H1 (cell line): ENCODE measurements at regions not wholly inside any gene's neighbourhood (a gene's known extent, or its start where the extent isn't known, plus 50 kb on each side); places are given as distances from the start of the nearest gene placed in this dataset.

ENCODE experiments used
- CTCF ChIA-PET: fragments of 300-600 bp; sonication (Branson Sonifier 250); formaldehyde crosslinking; loops from one replicate; lab custom pipeline; 2021; ENCODE audit not compliant: partially characterized antibody; lab: Charles Lee
- POLR2A ChIA-PET: fragments of 300-600 bp; sonication (Branson Sonifier 250); formaldehyde crosslinking; loops from one replicate; lab custom pipeline; 2021; ENCODE audit warnings: inconsistent platforms; ENCODE audit not compliant: partially characterized antibody; lab: Charles Lee
- DNase-seq, 2 experiments: peaks; one replicate each; pipeline versions ENCODE4 v3.0.0 to v3.0.0-alpha.2; 2010 to 2022; ENCODE audit warnings: low spot score in 2 of 2, low read depth in 1 of 2, mixed read lengths in 1 of 2
- FAIRE-seq: peaks from 2 replicates; lab custom pipeline; 2011; peaks lifted over from hg19 to GRCh38; lab: Jason Lieb, UNC
- H2AFZ ChIP-seq: 2 replicates; pipeline ENCODE4 v1.8.1; 2012; ENCODE audit warnings: low read length, inconsistent platforms
- H2AK5ac ChIP-seq: 2 replicates; pipeline ENCODE4 v1.6.1; 2013; ENCODE audit warnings: low read depth, low read length
- H2BK120ac ChIP-seq: replicated peaks from 2 replicates; pipeline ENCODE3; 2013; ENCODE audit warnings: low read depth, low read length, inconsistent platforms
- H2BK12ac ChIP-seq: 2 replicates; pipeline ENCODE4 v1.6.1; 2013; ENCODE audit warnings: low read depth, low read length
- H2BK15ac ChIP-seq: 2 replicates; pipeline ENCODE4 v1.6.1; 2013; ENCODE audit warnings: low read length
- H2BK20ac ChIP-seq: 2 replicates; pipeline ENCODE4 v1.6.1; 2013; ENCODE audit warnings: low read length
- H2BK5ac ChIP-seq: 2 replicates; pipeline ENCODE4 v1.6.1; 2013; ENCODE audit warnings: low read depth, low read length
- H3K14ac ChIP-seq: 2 replicates; pipeline ENCODE4 v1.6.1; 2013; ENCODE audit warnings: inconsistent platforms; ENCODE audit not compliant: insufficient read length
- H3K18ac ChIP-seq: 2 replicates; pipeline ENCODE4 v1.6.1; 2013; ENCODE audit warnings: low read length; ENCODE audit errors: extremely low read depth
- H3K23ac ChIP-seq: 2 replicates; pipeline ENCODE4 v1.6.1; 2013; ENCODE audit warnings: inconsistent platforms; ENCODE audit not compliant: insufficient read length
- H3K23me2 ChIP-seq: 2 replicates; pipeline ENCODE4 v1.6.1; 2013; ENCODE audit warnings: low read depth, low read length
- H3K27ac ChIP-seq: 2 replicates; pipeline ENCODE4 v1.6.1; 2011; ENCODE audit warnings: low read depth, low read length, inconsistent platforms
- H3K27me3 ChIP-seq, 4 experiments: replicated peaks in 1 of 4; 1 replicate in 1 of 4; 2 replicates in 3 of 4; pipeline versions ENCODE4 v1.6.1 to v1.8.1; 2011 to 2013; ENCODE audit warnings: low read length in 3 of 4, mild to moderate bottlenecking in 3 of 4, inconsistent platforms in 2 of 4, mixed read lengths in 2 of 4, moderate library complexity in 1 of 4; ENCODE audit not compliant: control insufficient read depth in 3 of 4, insufficient read depth in 3 of 4; ENCODE audit errors: extremely low read depth in 1 of 4
- H3K36me3 ChIP-seq, 4 experiments: 2 replicates each; pipeline versions ENCODE4 v1.6.1 to v1.8.1; 2011 to 2013; ENCODE audit warnings: mild to moderate bottlenecking in 4 of 4, low read length in 3 of 4, moderate library complexity in 2 of 4, control low read depth in 1 of 4, inconsistent platforms in 1 of 4; ENCODE audit not compliant: insufficient read depth in 4 of 4, control insufficient read depth in 2 of 4
- H3K4ac ChIP-seq: replicated peaks from 2 replicates; pipeline ENCODE3; 2013; ENCODE audit warnings: low read length, low read depth, mixed read lengths, inconsistent platforms; ENCODE audit not compliant: insufficient read length
- H3K4me1 ChIP-seq, 4 experiments: replicated peaks in 1 of 4; 1 replicate in 1 of 4; 2 replicates in 3 of 4; pipeline versions ENCODE4 v1.6.1 to v1.8.1; 2011 to 2013; ENCODE audit warnings: low read length in 3 of 4, inconsistent platforms in 2 of 4, mixed read lengths in 1 of 4; ENCODE audit not compliant: insufficient read depth in 4 of 4, control insufficient read depth in 3 of 4
- H3K4me2 ChIP-seq, 2 experiments: 2 replicates each; pipeline versions ENCODE4 v1.6.1 to v1.8.1; 2011 to 2013; ENCODE audit warnings: low read depth in 2 of 2, low read length in 2 of 2, control low read depth in 1 of 2, inconsistent platforms in 1 of 2, mild to moderate bottlenecking in 1 of 2; ENCODE audit not compliant: insufficient read depth in 1 of 2
- H3K4me3 ChIP-seq, 4 experiments: fragments of 200-600, 300-600 bp in 1 of 4; sonication (generic), shearing (Covaris generic), sonication (Bioruptor Twin) in 1 of 4; 2 replicates each; pipeline versions ENCODE4 v1.5.1 to v1.8.1; 2011 to 2016; ENCODE audit warnings: low read length in 4 of 4, low read depth in 3 of 4, control low read depth in 2 of 4, inconsistent platforms in 2 of 4, mild to moderate bottlenecking in 2 of 4, mixed read lengths in 1 of 4, moderate library complexity in 1 of 4; ENCODE audit not compliant: insufficient read depth in 2 of 4; ENCODE audit errors: extremely low read depth in 1 of 4
- H3K56ac ChIP-seq: replicated peaks from 2 replicates; pipeline ENCODE3; 2013; ENCODE audit warnings: low read depth, mild to moderate bottlenecking, mixed read lengths, low read length, inconsistent platforms; ENCODE audit not compliant: insufficient read length
- H3K79me1 ChIP-seq: 2 replicates; pipeline ENCODE4 v1.6.1; 2013; ENCODE audit warnings: low read depth, low read length, control low read depth
- H3K79me2 ChIP-seq, 2 experiments: 2 replicates each; pipeline versions ENCODE4 v1.6.1 to v1.8.1; 2012 to 2013; ENCODE audit warnings: low read length in 2 of 2, mild to moderate bottlenecking in 2 of 2, inconsistent platforms in 1 of 2; ENCODE audit not compliant: insufficient read depth in 2 of 2, control insufficient read depth in 1 of 2
- H3K9ac ChIP-seq, 4 experiments: replicated peaks in 1 of 4; 1 replicate in 1 of 4; 2 replicates in 3 of 4; pipeline versions ENCODE4 v1.6.1 to v1.8.1; 2011 to 2013; ENCODE audit warnings: low read depth in 3 of 4, low read length in 3 of 4, control low read depth in 2 of 4, mild to moderate bottlenecking in 2 of 4, moderate library complexity in 2 of 4, inconsistent platforms in 1 of 4; ENCODE audit errors: extremely low read depth in 1 of 4
- H3K9me3 ChIP-seq, 2 experiments: 2 replicates each; pipeline versions ENCODE4 v1.6.1 to v1.8.1; 2012 to 2013; ENCODE audit warnings: mild to moderate bottlenecking in 2 of 2, moderate library complexity in 2 of 2, control low read depth in 1 of 2, inconsistent platforms in 1 of 2, low read depth in 1 of 2, low read length in 1 of 2, mixed read lengths in 1 of 2; ENCODE audit not compliant: insufficient read depth in 2 of 2
- H4K20me1 ChIP-seq, 2 experiments: replicated peaks in 1 of 2; 2 replicates each; pipeline versions ENCODE3 to v1.8.1; 2011 to 2013; ENCODE audit warnings: inconsistent platforms in 2 of 2, low read length in 2 of 2, mild to moderate bottlenecking in 1 of 2; ENCODE audit not compliant: insufficient read depth in 2 of 2, control insufficient read depth in 1 of 2
- H4K5ac ChIP-seq: 2 replicates; pipeline ENCODE4 v1.6.1; 2013; ENCODE audit warnings: low read length, low read depth, mixed read lengths, inconsistent platforms; ENCODE audit not compliant: insufficient read length
- H4K8ac ChIP-seq: 2 replicates; pipeline ENCODE4 v1.8.0; 2013; ENCODE audit warnings: mild to moderate bottlenecking, moderate library complexity, low read length, inconsistent platforms; ENCODE audit not compliant: insufficient read depth; ENCODE audit errors: extremely low read depth
- H4K91ac ChIP-seq: replicated peaks from 2 replicates; pipeline ENCODE3; 2013; ENCODE audit warnings: low read length, mixed read lengths, inconsistent platforms; ENCODE audit not compliant: insufficient read length
- CHD1 ChIP-seq: IDR thresholded peaks from 2 replicates; pipeline ENCODE4 v1.6.1; 2012; ENCODE audit warnings: low read depth, low read length, improper control_type of control experiment
- CTBP2 ChIP-seq: IDR thresholded peaks from 2 replicates; pipeline ENCODE4 v1.7.0; 2011; ENCODE audit warnings: borderline replicate concordance, mild to moderate bottlenecking, moderate library complexity, mixed read lengths, low read length; ENCODE audit not compliant: insufficient read depth, insufficient read length
- EZH2 ChIP-seq: fragments of 200-600 bp; sonication (generic); IDR thresholded peaks from 2 replicates; pipeline ENCODE4 v1.7.1; 2012; ENCODE audit warnings: low read depth, mild to moderate bottlenecking, moderate library complexity, low read length, inconsistent platforms; ENCODE audit not compliant: severe bottlenecking
- HDAC2 ChIP-seq, 2 experiments: fragments of 300-600 bp in 1 of 2; sonication (generic) in 1 of 2; IDR thresholded peaks; 2 replicates each; pipeline ENCODE4 v1.6.1; 2011 to 2012; ENCODE audit warnings: low read depth in 2 of 2, low read length in 2 of 2, mild to moderate bottlenecking in 2 of 2, moderate library complexity in 2 of 2, borderline replicate concordance in 1 of 2, inconsistent platforms in 1 of 2
- POLR2AphosphoS5 ChIP-seq: IDR thresholded peaks from 2 replicates; pipeline ENCODE4 v1.6.1; 2011; ENCODE audit warnings: low read depth, low read length
- RXRA ChIP-seq: IDR thresholded peaks from 2 replicates; pipeline ENCODE4 v1.6.1; 2011; ENCODE audit warnings: low read depth, mild to moderate bottlenecking, low read length, moderate library complexity; ENCODE audit not compliant: insufficient read depth
- SIN3A ChIP-seq, 2 experiments: IDR thresholded peaks in 1 of 2; conservative IDR thresholded peaks in 1 of 2; 2 replicates each; pipeline ENCODE4 v1.6.1; 2011 to 2012; ENCODE audit warnings: low read length in 2 of 2, improper control_type of control experiment in 1 of 2, low read depth in 1 of 2, mild to moderate bottlenecking in 1 of 2
- SIX5 ChIP-seq: IDR thresholded peaks from 2 replicates; pipeline ENCODE4 v1.6.1; 2011; ENCODE audit warnings: mild to moderate bottlenecking, low read depth, low read length
- YY1 ChIP-seq: IDR thresholded peaks from 2 replicates; pipeline ENCODE4 v1.6.1; 2011; ENCODE audit warnings: low read depth, mild to moderate bottlenecking, low read length
- WGBS, 2 experiments: shearing (Covaris generic) in 1 of 2; methylation state at CpG; one replicate each; pipeline versions ENCODE4 v1.1.6 to v1.1.7; 2013 to 2015; ENCODE audit warnings: low lambda C conversion rate in 2 of 2, mixed read lengths in 2 of 2, inconsistent platforms in 1 of 2, low coverage in 1 of 2, missing lambda C conversion rate in 1 of 2; ENCODE audit not compliant: insufficient replicate concordance in 2 of 2, insufficient coverage in 1 of 2, insufficient read length in 1 of 2; ENCODE audit errors: extremely low coverage in 1 of 2, missing lambda C conversion rate in 1 of 2; 5-methylcytosine and 5-hydroxymethylcytosine counted together

DNA sequence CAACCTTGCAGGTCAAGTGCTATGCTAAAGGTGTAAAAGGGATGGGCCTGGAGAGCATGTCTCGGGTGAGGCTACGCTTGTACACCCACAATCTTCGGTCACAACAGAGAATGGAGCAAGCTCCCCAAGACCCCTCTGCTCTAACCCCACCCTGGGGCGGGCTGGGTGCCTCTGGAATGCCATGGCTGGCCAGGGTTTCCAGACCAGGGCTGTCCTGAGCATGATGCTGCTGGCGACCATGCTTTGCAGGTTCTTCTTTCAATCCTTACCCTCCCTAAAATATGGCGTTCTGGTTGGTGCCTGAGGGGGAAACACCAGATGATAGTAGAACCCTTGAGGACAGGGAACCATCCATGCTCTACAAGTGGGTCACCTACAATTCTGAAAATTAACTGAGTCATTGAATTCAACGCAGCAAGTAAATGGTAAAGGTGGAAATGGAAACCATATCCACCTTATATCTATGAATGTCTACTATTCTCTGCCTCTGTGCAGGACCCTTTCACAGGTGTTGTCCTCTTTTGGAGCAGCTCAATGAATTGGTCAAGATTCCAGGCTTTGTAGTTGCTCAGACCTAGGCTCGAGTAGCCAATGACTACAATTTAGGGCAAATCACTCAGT is 111.6 kb upstream of the EGLN3 start:
- Histone ChIP-seq H4K91ac (no peak overlapping the region), H2BK20ac (no peak overlapping the region), H3K4me1 (peaks cover 0 to 11% (median 6%) of the 10 kb centered on the region in 4 experiments; a peak in 6 of 7 replicates), H4K5ac (no peak overlapping the region), H2BK5ac (no peak overlapping the region), H2AFZ (no peak overlapping the region), H3K56ac (no peak overlapping the region), H2BK12ac (no peak overlapping the region), H3K18ac (no peak overlapping the region), H3K27ac (no peak overlapping the region), H3K79me1 (no peaks in the 10 kb centered on the region), H3K14ac (no peak overlapping the region), H3K9me3 (no peaks in the 10 kb centered on the region), H3K36me3 (no peaks in the 10 kb centered on the region), H4K8ac (no peak overlapping the region), H2BK15ac (no peak overlapping the region), H2AK5ac (no peak overlapping the region), H3K23ac (no peak overlapping the region), H3K4me2 (no peak overlapping the region), H4K20me1 (no peaks in the 10 kb centered on the region), H3K79me2 (no peaks in the 10 kb centered on the region)
- WGBS, 2 experiments, result 88% methylated on average over 8 of the region's 8 CpGs; no CpG with 5 or more reads in 1 of the 2 experiments
- CTCF ChIA-PET, result interaction anchor here (0.9 to 1.1 kb wide), 2 partner anchors 20 to 34 kb away, joined by 3 to 4 read pairs; no protein-coding TSS in a partner anchor
- FAIRE-seq (no peak), DNase-seq (no peak)
- POLR2A ChIA-PET, result no interaction called here
- TF ChIP-seq EZH2, result no peak
- no peak for TF ChIP-seq RXRA
- TF ChIP-seq POLR2AphosphoS5, result no peak
- no peak for TF ChIP-seq SIX5
- no peak for TF ChIP-seq CTBP2
- TF ChIP-seq HDAC2 (IDR thresholded peaks at IDR 0.05; ENCODE audit: borderline replicate concordance in 1 of 2, low read depth in 2 of 2, low read length in 2 of 2), result no peak
- no peak for TF ChIP-seq YY1
- TF ChIP-seq CHD1, result no peak
- no peak for TF ChIP-seq SIN3A (conservative IDR thresholded peaks at IDR 0.05 in 1 of 2, IDR thresholded peaks at IDR 0.05 in 1 of 2; ENCODE audit: low read depth in 1 of 2, low read length in 2 of 2)
- TF ChIP-seq, all 59 proteins: peak for 0
- H2BK120ac ChIP-seq, result no peak overlapping the region
- H3K4ac ChIP-seq, result no peak overlapping the region
- peaks cover 0 to 18% (median 13%) of the 10 kb centered on the region in 4 experiments; a peak in 5 of 7 replicates for H3K27me3 ChIP-seq
- H3K9ac ChIP-seq, result no peak overlapping the region
- H3K23me2 ChIP-seq, result peaks cover 5% of the 10 kb centered on the region; the same call in 1 of the 2 replicates
- no peak overlapping the region for H3K4me3 ChIP-seq
